Natural killer cell treated with Interleukin-12 subunit alpha and Interleukin-12 subunit beta and Interleukin-15 and Interleukin-18, amount 100 ng/mL, for 72 hours (primary cell): ENCODE measurements at regions not wholly inside any gene's neighbourhood (a gene's known extent, or its start where the extent isn't known, plus 50 kb on each side); places are given as distances from the start of the nearest gene placed in this dataset.

ENCODE experiments used
- ATAC-seq, 2 donors: fragments of 150-1000 bp; cut with Tn5 transposase in 1 of 2; sonication (Bioruptor Pico), chemical (Tn5 transposase) in 1 of 2; 2 replicates each; pipeline ENCODE4 v1.10.0; 2021
- DNase-seq: peaks from one replicate; pipeline ENCODE4 v3.0.0; 2022; ENCODE audit warnings: low spot score
- H3K27ac Mint-ChIP-seq, 2 donors: 1 replicate in 1 of 2; 2 replicates in 1 of 2; pipeline ENCODE4 v1.8.0; 2022; ENCODE audit warnings: mixed read lengths in 2 of 2, mild to moderate bottlenecking in 1 of 2, moderate library complexity in 1 of 2
- H3K27me3 Mint-ChIP-seq, 2 donors: 1 replicate in 1 of 2; 2 replicates in 1 of 2; pipeline ENCODE4 v1.8.0; 2022; ENCODE audit warnings: mixed read lengths in 2 of 2
- H3K36me3 Mint-ChIP-seq: one replicate; pipeline ENCODE4 v1.8.0; 2022; ENCODE audit warnings: mixed read lengths
- H3K4me1 Mint-ChIP-seq, 2 donors: 1 replicate in 1 of 2; 2 replicates in 1 of 2; pipeline ENCODE4 v1.8.0; 2022; ENCODE audit warnings: low read depth in 2 of 2, mixed read lengths in 2 of 2, mild to moderate bottlenecking in 1 of 2
- H3K4me3 Mint-ChIP-seq: one replicate; pipeline ENCODE4 v1.8.0; 2022; ENCODE audit warnings: mixed read lengths
- H3K9me3 Mint-ChIP-seq: 2 replicates; pipeline ENCODE4 v1.8.0; 2022; ENCODE audit warnings: mixed read lengths

DNA sequence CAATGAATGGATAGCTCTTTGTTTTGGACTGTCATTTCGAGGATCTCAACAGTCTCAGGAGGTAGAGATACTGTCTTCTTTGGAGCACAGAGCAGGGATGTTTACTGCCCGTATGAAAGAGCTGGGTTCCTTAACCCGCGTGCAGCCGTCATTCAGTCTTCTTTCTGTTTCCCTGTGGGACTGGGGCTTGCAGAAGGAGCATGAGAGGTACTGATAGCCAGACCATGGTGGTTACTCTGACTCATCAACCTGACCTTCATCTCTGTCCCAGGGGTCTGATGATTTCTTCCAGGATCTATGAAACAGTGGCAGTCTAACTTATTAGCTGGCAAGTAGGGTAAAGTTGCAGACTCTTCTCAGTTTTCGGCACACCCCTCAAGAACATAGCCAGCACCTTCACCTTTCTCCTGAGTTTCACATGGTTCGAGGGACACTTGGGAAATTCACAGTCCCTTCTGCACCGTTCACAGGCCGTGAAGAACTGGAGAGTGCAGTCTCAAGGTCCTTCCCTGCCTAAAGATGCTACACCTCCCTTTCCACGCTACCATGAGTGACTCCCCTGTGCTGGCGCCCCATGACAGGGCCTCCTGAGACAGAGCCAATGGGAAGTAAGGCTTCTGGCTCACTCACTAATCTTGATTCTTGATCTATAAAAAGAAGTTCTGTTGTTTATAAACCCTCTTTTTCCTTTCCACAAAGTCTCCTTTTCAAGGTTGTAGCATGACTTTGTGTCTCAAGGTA is 226.2 kb downstream of the MC4R start:
- ATAC-seq (no peak), DNase-seq (no peak)
- H3K9me3 Mint-ChIP-seq = peaks cover 6% of the 10 kb centered on the region
- H3K4me1 Mint-ChIP-seq = no peaks in the 10 kb centered on the region
- H3K4me3 Mint-ChIP-seq = no peak overlapping the region
- H3K36me3 Mint-ChIP-seq = no peaks in the 10 kb centered on the region
- peaks cover 0 to 8% of the 10 kb centered on the region in 2 donors for H3K27me3 Mint-ChIP-seq
- no peak overlapping the region for H3K27ac Mint-ChIP-seq

DNA sequence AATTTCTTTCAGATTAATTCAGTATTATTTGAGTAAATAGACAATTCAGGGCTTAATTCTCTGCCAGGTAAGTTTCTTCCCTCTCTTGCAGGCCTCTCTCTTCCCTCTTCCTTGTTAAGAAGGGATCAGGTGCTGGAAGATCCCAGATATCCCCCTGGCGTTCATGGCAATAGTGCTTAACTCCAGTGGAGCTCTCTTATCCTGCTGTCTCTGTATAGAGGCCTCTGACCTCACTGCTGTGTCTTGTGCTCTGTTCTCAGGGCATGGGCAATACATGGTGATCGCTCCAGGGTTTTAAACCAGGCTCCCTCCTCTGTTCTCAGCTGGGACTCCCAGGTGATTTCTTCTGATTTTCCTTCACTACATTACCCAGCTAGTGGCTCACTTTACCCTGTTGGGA is 226.8 kb downstream of the MC4R start:
- H3K27me3 Mint-ChIP-seq = peaks cover 0 to 8% of the 10 kb centered on the region in 2 donors
- H3K9me3 Mint-ChIP-seq = peaks cover 6% of the 10 kb centered on the region
- no peaks in the 10 kb centered on the region for H3K36me3 Mint-ChIP-seq
- DNase-seq = no peak
- no peaks in the 10 kb centered on the region for H3K4me1 Mint-ChIP-seq
- no peak overlapping the region for H3K4me3 Mint-ChIP-seq
- ATAC-seq = no peak
- no peak overlapping the region for H3K27ac Mint-ChIP-seq

DNA sequence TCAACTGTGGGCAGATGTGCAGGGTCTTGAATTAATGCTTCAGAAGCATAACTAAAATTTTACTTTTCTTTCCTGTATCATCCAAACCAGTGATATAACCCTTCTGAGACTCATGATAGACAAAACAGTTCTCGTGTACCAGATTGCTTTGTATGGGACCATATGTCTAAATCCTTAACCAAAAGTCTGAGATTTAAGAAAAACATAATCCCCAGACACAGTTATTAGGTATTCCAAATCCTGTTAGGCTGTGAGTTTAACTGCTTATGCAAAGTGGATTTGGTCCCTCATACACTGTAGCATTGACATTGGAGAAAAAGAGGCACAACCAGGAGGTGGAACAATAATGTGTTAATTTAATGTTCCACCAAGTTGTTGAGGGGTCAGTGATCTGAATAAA is 235.0 kb downstream of the PMAIP1 start:
- Mint-ChIP-seq H3K4me3 (no peak overlapping the region), H3K9me3 (peaks cover 16% of the 10 kb centered on the region), H3K27ac (no peak overlapping the region), H3K27me3 (no peaks in the 10 kb centered on the region), H3K4me1 (no peaks in the 10 kb centered on the region), H3K36me3 (no peaks in the 10 kb centered on the region)
- DNase-seq = no peak
- ATAC-seq = no peak

DNA sequence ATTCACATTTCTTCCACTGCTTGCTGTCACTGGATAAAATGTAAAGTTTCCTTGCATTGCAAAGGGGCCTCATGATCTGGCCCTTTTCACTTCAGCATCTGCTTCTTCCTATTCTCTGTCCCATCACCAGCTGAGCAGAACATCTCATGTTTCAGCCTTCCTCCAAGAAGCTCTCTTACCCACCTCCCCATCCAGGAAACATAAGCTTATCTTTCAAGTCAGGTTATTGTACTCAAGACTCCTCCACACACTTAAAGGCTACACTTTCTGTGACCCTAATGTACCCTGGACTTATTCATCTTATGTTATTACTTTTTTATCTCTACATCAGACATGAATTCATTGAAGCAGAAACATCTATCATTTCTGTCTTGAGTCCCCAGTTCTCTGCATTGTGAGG is 230.5 kb downstream of the PMAIP1 start:
- Mint-ChIP-seq H3K27ac (no peak overlapping the region), H3K27me3 (no peaks in the 10 kb centered on the region), H3K36me3 (no peaks in the 10 kb centered on the region), H3K4me3 (no peak overlapping the region), H3K9me3 (peaks cover 10% of the 10 kb centered on the region), H3K4me1 (no peaks in the 10 kb centered on the region)
- DNase-seq = no peak
- no peak for ATAC-seq

DNA sequence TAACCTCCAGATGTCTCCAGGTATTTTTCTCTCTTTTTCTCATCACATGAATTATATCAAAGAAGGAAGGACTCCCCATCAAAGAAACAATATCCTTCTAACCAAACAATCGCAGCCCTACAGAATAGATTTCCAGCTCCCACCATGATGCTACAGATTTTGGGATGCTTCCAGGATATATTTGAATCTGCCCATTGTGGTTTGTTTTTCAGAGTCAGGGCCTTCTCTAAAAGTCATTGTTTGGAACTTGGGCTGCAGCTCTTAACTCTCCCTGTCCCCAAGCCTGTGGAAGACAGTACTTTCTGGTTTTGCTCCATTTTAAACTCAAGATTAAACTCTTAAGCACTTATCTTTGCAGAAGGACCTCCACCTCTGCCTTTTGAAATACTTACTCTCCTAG is 223.2 kb downstream of the PMAIP1 start:
- DNase-seq (no peak), ATAC-seq (no peak)
- Mint-ChIP-seq H3K36me3 (no peaks in the 10 kb centered on the region), H3K4me3 (no peak overlapping the region), H3K4me1 (no peaks in the 10 kb centered on the region), H3K27ac (no peak overlapping the region), H3K9me3 (peaks cover 4% of the 10 kb centered on the region), H3K27me3 (no peaks in the 10 kb centered on the region)

DNA sequence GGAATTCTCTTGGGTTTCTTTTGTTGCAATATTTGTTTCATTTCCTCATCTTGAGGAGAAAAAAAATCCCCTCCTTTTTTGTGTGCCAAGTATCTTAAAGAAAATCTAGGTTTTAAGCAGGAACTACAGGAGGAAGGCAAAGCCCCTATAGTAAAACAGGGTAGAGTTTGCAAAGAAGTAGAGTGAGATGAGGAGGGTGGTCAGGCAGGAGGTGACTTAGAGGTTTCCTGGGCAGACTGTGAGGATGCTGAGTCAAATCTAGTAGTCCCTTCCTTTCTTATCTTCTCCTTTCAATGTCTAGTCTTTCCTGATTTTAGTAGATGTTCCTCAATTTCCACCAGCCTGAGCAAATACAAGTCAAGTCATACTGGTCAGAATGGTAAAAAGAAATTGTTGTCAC is 222.5 kb downstream of the PMAIP1 start:
- H3K36me3 Mint-ChIP-seq = no peaks in the 10 kb centered on the region
- H3K9me3 Mint-ChIP-seq = peaks cover 7% of the 10 kb centered on the region
- no peak for DNase-seq
- no peak for ATAC-seq
- H3K4me3 Mint-ChIP-seq = no peak overlapping the region
- no peaks in the 10 kb centered on the region for H3K4me1 Mint-ChIP-seq
- H3K27ac Mint-ChIP-seq = no peak overlapping the region
- no peaks in the 10 kb centered on the region for H3K27me3 Mint-ChIP-seq

DNA sequence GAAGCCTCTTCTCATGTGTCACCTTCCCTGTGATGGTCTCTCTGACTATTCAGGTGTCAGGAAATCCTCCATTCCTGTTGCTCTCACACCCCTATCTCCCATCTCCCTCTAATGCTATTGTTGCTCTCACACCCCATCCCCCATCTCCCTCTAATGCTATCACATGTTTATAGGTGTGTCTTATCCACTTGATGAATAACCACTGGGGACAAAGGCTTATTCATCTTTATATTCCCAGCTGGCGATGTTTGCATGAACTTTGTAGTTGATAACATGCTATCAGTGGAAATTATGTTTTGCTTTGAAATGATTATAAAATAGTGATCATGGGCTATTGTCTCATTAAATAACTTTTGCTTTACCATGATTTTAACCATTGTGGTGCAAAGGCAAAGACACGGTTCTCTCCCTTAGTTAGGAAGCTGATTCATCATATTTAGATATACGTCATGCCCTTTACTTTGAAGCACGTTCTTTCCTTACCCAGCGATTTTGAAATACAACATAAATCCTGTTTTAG is 220.5 kb downstream of the PMAIP1 start:
- no peaks in the 10 kb centered on the region for H3K27me3 Mint-ChIP-seq
- DNase-seq = no peak
- no peak overlapping the region for H3K4me3 Mint-ChIP-seq

DNA sequence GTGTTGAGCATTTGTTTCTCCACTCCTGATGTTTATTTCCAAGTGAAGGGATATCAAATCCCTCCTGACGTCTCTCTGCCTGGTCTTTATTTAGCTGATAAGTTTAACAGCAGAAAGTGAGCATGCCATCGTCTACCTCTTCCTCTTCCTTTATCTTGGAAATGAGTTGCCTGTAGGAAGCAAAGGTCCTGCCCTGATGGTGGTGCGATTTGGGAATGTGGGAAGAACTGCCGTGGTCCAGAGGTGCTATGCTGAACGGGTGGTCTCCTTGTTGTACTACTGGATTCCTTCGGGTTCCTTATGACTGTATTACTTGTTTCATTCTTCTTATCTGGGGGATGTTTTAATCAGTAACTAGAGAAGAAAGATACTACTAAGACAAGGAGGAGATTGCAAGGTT is 217.5 kb downstream of the PMAIP1 start:
- Mint-ChIP-seq H3K4me3 (no peak overlapping the region), H3K36me3 (no peaks in the 10 kb centered on the region), H3K9me3 (peaks cover 12% of the 10 kb centered on the region), H3K27ac (no peak overlapping the region), H3K27me3 (no peaks in the 10 kb centered on the region), H3K4me1 (no peaks in the 10 kb centered on the region)
- DNase-seq = no peak
- no peak for ATAC-seq

More for the DNA sequence above, 220.5 kb downstream of the PMAIP1 start:
- Mint-ChIP-seq H3K27ac (no peak overlapping the region), H3K36me3 (no peaks in the 10 kb centered on the region), H3K4me1 (no peaks in the 10 kb centered on the region), H3K9me3 (peaks cover 12% of the 10 kb centered on the region)
- ATAC-seq = no peak

DNA sequence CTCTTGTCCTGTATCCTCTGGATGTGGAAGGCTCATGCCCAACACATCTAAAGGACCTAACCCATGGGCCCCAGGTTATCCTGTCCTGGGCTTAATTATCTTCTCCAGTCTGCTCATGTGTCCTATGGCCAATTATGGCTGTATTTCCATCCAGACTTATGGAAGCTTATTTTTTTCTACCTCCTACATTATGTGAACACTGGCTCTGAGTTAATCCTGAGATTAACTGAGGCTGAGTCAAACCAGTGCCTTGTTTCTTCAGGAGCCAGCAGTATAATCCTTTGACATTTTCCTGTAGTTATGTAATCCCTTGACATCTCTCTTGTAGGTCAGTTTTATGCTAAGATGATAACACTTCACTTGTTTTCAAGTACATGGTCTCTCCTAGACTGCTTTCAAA is 213.6 kb downstream of the PMAIP1 start:
- Mint-ChIP-seq H3K9me3 (peaks cover 10% of the 10 kb centered on the region), H3K4me3 (no peak overlapping the region), H3K4me1 (no peaks in the 10 kb centered on the region), H3K27ac (no peak overlapping the region), H3K36me3 (no peaks in the 10 kb centered on the region), H3K27me3 (no peaks in the 10 kb centered on the region)
- no peak for DNase-seq
- ATAC-seq = no peak

DNA sequence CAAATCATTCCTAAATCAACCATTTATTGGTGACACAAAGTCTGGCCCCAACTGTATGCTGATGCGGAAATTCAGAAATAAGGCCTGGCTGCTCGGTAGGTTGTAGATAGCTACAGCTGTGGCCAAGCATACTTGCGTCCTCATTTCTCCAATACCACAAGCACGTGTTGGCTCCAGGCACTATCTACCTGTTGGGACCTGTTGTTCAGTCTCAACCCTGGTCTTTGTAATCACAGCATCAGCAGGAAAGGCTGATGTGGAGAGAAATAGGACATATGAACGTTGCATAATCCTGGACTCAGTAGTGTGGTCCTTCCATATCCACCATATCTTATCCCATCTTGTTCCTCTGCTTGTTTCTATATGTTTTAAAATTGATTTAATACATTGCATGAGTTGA is 212.6 kb downstream of the PMAIP1 start:
- Mint-ChIP-seq H3K27me3 (no peaks in the 10 kb centered on the region), H3K27ac (no peak overlapping the region), H3K4me1 (no peaks in the 10 kb centered on the region), H3K36me3 (no peaks in the 10 kb centered on the region), H3K9me3 (peaks cover 8% of the 10 kb centered on the region), H3K4me3 (no peak overlapping the region)
- ATAC-seq (no peak), DNase-seq (no peak)

DNA sequence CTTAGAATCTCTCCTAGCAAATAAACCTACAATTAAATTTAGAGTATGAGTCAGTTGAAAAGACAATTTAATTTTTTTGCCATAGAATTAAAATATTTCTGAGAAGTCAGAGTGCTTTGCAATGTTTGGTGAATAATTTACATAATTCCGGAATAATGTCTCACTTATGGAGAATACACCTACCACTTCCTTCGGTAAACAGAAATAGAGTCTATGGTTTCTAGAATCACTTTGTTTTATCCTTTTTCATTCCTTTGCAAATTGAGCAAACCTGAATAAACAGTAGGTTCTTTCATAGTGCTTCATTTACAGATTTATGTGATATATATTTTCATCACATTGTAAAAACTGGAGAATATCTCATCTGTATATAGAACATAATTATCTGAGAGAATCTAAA is 211.7 kb downstream of the PMAIP1 start:
- Mint-ChIP-seq H3K27me3 (no peaks in the 10 kb centered on the region), H3K9me3 (peaks cover 7% of the 10 kb centered on the region), H3K36me3 (no peaks in the 10 kb centered on the region), H3K27ac (no peak overlapping the region), H3K4me1 (no peaks in the 10 kb centered on the region), H3K4me3 (no peak overlapping the region)
- DNase-seq = no peak
- no peak for ATAC-seq

DNA sequence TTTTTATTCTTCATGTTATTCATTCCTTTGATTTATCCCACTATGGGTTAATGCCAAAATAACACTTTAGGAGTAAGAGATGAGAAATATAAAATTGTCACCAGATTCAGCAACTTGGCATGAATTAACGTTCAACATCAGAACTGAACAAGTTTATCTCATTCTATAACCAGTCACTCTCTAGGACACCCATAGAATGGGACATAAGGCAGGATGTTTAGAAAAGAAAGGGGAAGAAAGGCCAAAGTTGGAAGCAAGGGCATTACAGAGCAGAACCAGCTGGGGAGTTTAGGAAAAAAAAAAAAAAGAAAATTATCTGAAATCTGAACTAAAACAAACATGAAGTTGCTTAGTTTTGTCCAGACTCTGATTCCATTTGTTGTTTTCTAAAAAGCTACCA is 211.0 kb downstream of the PMAIP1 start:
- no peaks in the 10 kb centered on the region for H3K4me1 Mint-ChIP-seq
- no peak overlapping the region for H3K4me3 Mint-ChIP-seq
- H3K9me3 Mint-ChIP-seq = peaks cover 3% of the 10 kb centered on the region
- no peaks in the 10 kb centered on the region for H3K27me3 Mint-ChIP-seq
- no peak overlapping the region for H3K27ac Mint-ChIP-seq
- no peak for DNase-seq
- no peaks in the 10 kb centered on the region for H3K36me3 Mint-ChIP-seq
- ATAC-seq = no peak

DNA sequence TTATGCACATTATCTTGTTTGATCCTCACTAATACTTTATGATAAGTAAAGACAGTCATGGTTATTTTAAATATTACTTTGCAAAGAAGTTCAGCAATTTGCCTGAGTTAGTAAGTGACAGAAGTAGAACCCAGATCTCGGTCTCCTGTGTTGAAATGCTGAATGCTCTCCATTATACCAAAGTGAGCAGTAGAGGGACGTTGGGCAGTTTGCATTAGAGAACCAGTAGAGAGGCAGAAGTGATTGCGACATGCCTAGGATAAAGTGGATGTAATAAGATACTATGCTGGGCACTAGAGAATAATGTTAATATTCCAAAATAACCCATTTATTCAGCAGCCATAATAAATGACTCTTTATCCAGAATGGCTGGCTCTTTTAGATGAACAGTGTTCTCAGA is 201.0 kb downstream of the PMAIP1 start:
- peaks cover 4% of the 10 kb centered on the region for H3K9me3 Mint-ChIP-seq
- no peaks in the 10 kb centered on the region for H3K36me3 Mint-ChIP-seq
- ATAC-seq (no peak), DNase-seq (no peak)
- H3K4me1 Mint-ChIP-seq = no peaks in the 10 kb centered on the region
- peaks cover 0 to 5% of the 10 kb centered on the region in 2 donors for H3K27me3 Mint-ChIP-seq
- H3K27ac Mint-ChIP-seq = no peak overlapping the region
- no peak overlapping the region for H3K4me3 Mint-ChIP-seq

DNA sequence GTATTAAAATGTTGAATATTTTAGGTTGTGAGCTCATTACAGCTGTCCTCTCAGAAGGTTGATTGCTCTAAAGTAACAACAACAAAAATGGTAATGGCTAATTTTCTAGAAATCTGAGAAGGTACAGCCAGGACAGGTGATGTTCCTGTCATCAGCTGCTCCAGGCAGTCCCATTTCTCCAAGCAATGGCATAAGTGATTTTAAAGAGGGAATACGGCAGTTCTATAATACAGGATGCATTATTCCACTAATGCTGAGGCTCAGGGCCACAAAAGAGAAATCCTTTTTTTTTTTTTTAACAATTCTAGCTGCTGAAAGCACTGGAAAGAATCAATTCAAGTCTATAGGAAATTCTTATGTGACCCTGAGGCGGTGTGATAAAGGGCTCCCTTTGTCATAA is 199.9 kb downstream of the PMAIP1 start:
- Mint-ChIP-seq H3K27me3 (peaks cover 0 to 5% of the 10 kb centered on the region in 2 donors), H3K9me3 (peaks cover 4% of the 10 kb centered on the region), H3K36me3 (no peaks in the 10 kb centered on the region), H3K4me3 (no peak overlapping the region), H3K4me1 (no peaks in the 10 kb centered on the region), H3K27ac (no peak overlapping the region)
- DNase-seq (no peak), ATAC-seq (no peak)

DNA sequence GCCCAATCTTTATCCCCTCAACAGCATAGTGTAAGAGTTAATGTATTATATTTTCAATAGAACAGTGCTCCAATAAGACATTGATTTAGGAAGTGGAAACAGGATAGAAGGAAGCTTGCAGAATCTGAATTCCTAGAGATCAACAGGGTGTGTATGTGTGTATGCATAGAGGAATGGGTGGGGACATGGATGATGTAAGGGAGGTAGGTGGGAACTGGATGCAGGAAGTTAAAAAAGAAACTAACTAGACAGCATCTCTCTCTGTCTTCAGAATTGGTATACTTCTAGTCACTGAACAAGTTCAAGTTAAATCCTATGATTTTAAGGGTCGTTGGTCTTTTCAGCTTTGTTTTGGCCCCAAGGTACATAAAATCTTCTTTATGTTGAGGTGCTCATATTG is 196.6 kb downstream of the PMAIP1 start:
- Mint-ChIP-seq H3K27ac (no peak overlapping the region), H3K4me1 (no peaks in the 10 kb centered on the region), H3K9me3 (peaks cover 12% of the 10 kb centered on the region), H3K27me3 (peaks cover 0 to 5% of the 10 kb centered on the region in 2 donors), H3K4me3 (no peak overlapping the region), H3K36me3 (no peaks in the 10 kb centered on the region)
- no peak for DNase-seq
- no peak for ATAC-seq
